ENCODE measurements at regions not wholly inside any gene's neighbourhood (a gene's known extent, or its start where the extent isn't known, plus 50 kb on each side); places are given as distances from the start of the nearest gene placed in this dataset.

GRCh38 chr16:6827267-6827666, 505.4 kb upstream of the RBFOX1 start:
- DNase-seq = no peak
- H3K27me3 Mint-ChIP-seq (ENCODE audit: insufficient read depth) = no peaks in the 10 kb centered on the region; the same call in 1 of the 2 replicates
- no peaks in the 10 kb centered on the region for H3K4me1 Mint-ChIP-seq (ENCODE audit: low read depth)
- H3K9me3 Mint-ChIP-seq = peaks cover 69% of the 10 kb centered on the region
- no peak overlapping the region for H3K27ac Mint-ChIP-seq
- H3K36me3 Mint-ChIP-seq (ENCODE audit: low read depth) = no peaks in the 10 kb centered on the region; the same call in 1 of the 2 replicates
- TF ChIP-seq CTCF (IDR thresholded peaks at IDR 0.05) = no peak
- no peak overlapping the region for H3K4me3 Mint-ChIP-seq

- TF ChIP-seq CTCF (IDR thresholded peaks at IDR 0.05) = no peak
- Mint-ChIP-seq H3K4me1 (ENCODE audit: low read depth) (no peaks in the 10 kb centered on the region), H3K4me3 (no peak overlapping the region), H3K9me3 (peaks cover 65% of the 10 kb centered on the region), H3K36me3 (ENCODE audit: low read depth) (no peaks in the 10 kb centered on the region; the same call in 1 of the 2 replicates), H3K27me3 (ENCODE audit: insufficient read depth) (no peaks in the 10 kb centered on the region; the same call in 1 of the 2 replicates), H3K27ac (no peak overlapping the region)
- no peak for DNase-seq
These were observed 510.6 kb upstream of the RBFOX1 start for GRCh38 chr16:6822041-6822440.

- Mint-ChIP-seq H3K27me3 (ENCODE audit: insufficient read depth) (no peaks in the 10 kb centered on the region; the same call in 1 of the 2 replicates), H3K36me3 (ENCODE audit: low read depth) (no peaks in the 10 kb centered on the region), H3K4me3 (no peak overlapping the region), H3K27ac (no peak overlapping the region), H3K4me1 (ENCODE audit: low read depth) (no peaks in the 10 kb centered on the region), H3K9me3 (peaks cover 39% of the 10 kb centered on the region)
- DNase-seq = no peak
- no peak for TF ChIP-seq CTCF (IDR thresholded peaks at IDR 0.05)
These were observed 528.2 kb upstream of the RBFOX1 start for GRCh38 chr16:6804461-6804860.

GRCh38 chr16:6803176-6803575, 529.5 kb upstream of the RBFOX1 start:
- TF ChIP-seq CTCF (IDR thresholded peaks at IDR 0.05) = no peak
- Mint-ChIP-seq H3K27ac (no peak overlapping the region), H3K4me3 (no peak overlapping the region), H3K4me1 (ENCODE audit: low read depth) (no peaks in the 10 kb centered on the region), H3K27me3 (ENCODE audit: insufficient read depth) (no peaks in the 10 kb centered on the region; the same call in 1 of the 2 replicates), H3K36me3 (ENCODE audit: low read depth) (no peaks in the 10 kb centered on the region), H3K9me3 (peaks cover 38% of the 10 kb centered on the region)
- DNase-seq = no peak

- Mint-ChIP-seq H3K4me1 (ENCODE audit: low read depth) (no peaks in the 10 kb centered on the region), H3K27ac (no peak overlapping the region), H3K27me3 (ENCODE audit: insufficient read depth) (no peaks in the 10 kb centered on the region), H3K36me3 (ENCODE audit: low read depth) (no peaks in the 10 kb centered on the region), H3K9me3 (peaks cover 59% of the 10 kb centered on the region), H3K4me3 (no peak overlapping the region)
- TF ChIP-seq CTCF (IDR thresholded peaks at IDR 0.05) = no peak
- DNase-seq = no peak
These were observed 535.4 kb upstream of the RBFOX1 start for GRCh38 chr16:6797223-6797622.

GRCh38 chr16:6777624-6778023, 555.0 kb upstream of the RBFOX1 start:
- no peak for TF ChIP-seq CTCF (IDR thresholded peaks at IDR 0.05)

More at GRCh38 chr16:6777624-6778023, 555.0 kb upstream of the RBFOX1 start:
- Mint-ChIP-seq H3K27ac (no peak overlapping the region), H3K4me1 (ENCODE audit: low read depth) (no peaks in the 10 kb centered on the region), H3K9me3 (peaks cover 4% of the 10 kb centered on the region; the same call in 1 of the 2 replicates), H3K4me3 (no peak overlapping the region), H3K27me3 (ENCODE audit: insufficient read depth) (no peaks in the 10 kb centered on the region; the same call in 1 of the 2 replicates), H3K36me3 (ENCODE audit: low read depth) (no peaks in the 10 kb centered on the region)
- DNase-seq = no peak
